Parathyroid adenoma (tissue), 2 donors: ENCODE measurements at regions not wholly inside any gene's neighbourhood (a gene's known extent, or its start where the extent isn't known, plus 50 kb on each side); places are given as distances from the start of the nearest gene placed in this dataset.

Experiments
- H2AFZ ChIP-seq: fragments of 300-600 bp; sonication (generic); one replicate; pipeline ENCODE4 v1.7.0; 2017; ENCODE audit warnings: antibody characterized with exemption, mild to moderate bottlenecking
- H3K27ac ChIP-seq: fragments of 300-600 bp; sonication (generic); one replicate; pipeline ENCODE4 v1.7.0; 2017
- H3K27me3 ChIP-seq: fragments of 300-600 bp; sonication (generic); one replicate; pipeline ENCODE4 v1.7.0; 2017; ENCODE audit warnings: low read length; ENCODE audit not compliant: control insufficient read depth, insufficient read depth
- H3K36me3 ChIP-seq: fragments of 300-600 bp; sonication (generic); one replicate; pipeline ENCODE4 v1.7.0; 2017; ENCODE audit warnings: low read length; ENCODE audit not compliant: control insufficient read depth, insufficient read depth
- H3K4me1 ChIP-seq: fragments of 300-600 bp; sonication (generic); one replicate; pipeline ENCODE4 v1.7.0; 2017; ENCODE audit warnings: control low read depth
- H3K4me2 ChIP-seq: fragments of 300-600 bp; sonication (generic); one replicate; pipeline ENCODE4 v1.7.0; 2017; ENCODE audit warnings: low read length
- H3K4me3 ChIP-seq: fragments of 300-600 bp; sonication (generic); one replicate; pipeline ENCODE4 v1.7.0; 2017; ENCODE audit warnings: low read depth, low read length
- H3K79me2 ChIP-seq: fragments of 300-600 bp; sonication (generic); one replicate; pipeline ENCODE4 v1.7.0; 2017; ENCODE audit warnings: control low read depth
- H3K9ac ChIP-seq: fragments of 300-600 bp; sonication (generic); one replicate; pipeline ENCODE4 v1.7.0; 2017; ENCODE audit warnings: mild to moderate bottlenecking
- H3K9me3 ChIP-seq: fragments of 300-600 bp; sonication (generic); one replicate; pipeline ENCODE4 v1.7.0; 2017; ENCODE audit warnings: low read length; ENCODE audit not compliant: control insufficient read depth
- CTCF ChIP-seq: fragments of 300-600 bp; sonication (generic); IDR thresholded peaks from one replicate; pipeline ENCODE4 v1.7.0; 2017; ENCODE audit warnings: antibody characterized with exemption, mild to moderate bottlenecking
- donor health status: primary hyperparathyroidism.

- Histone ChIP-seq H3K4me3 (no peak overlapping the region), H3K4me1 (no peaks in the 10 kb centered on the region), H3K27me3 (no peaks in the 10 kb centered on the region), H3K4me2 (no peak overlapping the region), H3K9ac (no peak overlapping the region), H3K9me3 (no peaks in the 10 kb centered on the region), H3K27ac (no peak overlapping the region), H3K36me3 (no peaks in the 10 kb centered on the region), H3K79me2 (no peaks in the 10 kb centered on the region), H2AFZ (no peak overlapping the region)
- no peak for TF ChIP-seq CTCF
These were observed 557.0 kb downstream of the FLRT2 start for GRCh38 chr14:86086962-86087361.

- TF ChIP-seq CTCF = no peak
- no peaks in the 10 kb centered on the region for H3K9me3 ChIP-seq
- no peaks in the 10 kb centered on the region for H3K79me2 ChIP-seq
- H3K36me3 ChIP-seq = no peaks in the 10 kb centered on the region
- H3K4me2 ChIP-seq = no peak overlapping the region
- H2AFZ ChIP-seq = no peak overlapping the region
- no peaks in the 10 kb centered on the region for H3K4me1 ChIP-seq
- no peak overlapping the region for H3K27ac ChIP-seq
- no peaks in the 10 kb centered on the region for H3K27me3 ChIP-seq
- no peak overlapping the region for H3K4me3 ChIP-seq
- no peak overlapping the region for H3K9ac ChIP-seq
These were observed 554.2 kb downstream of the FLRT2 start for GRCh38 chr14:86084097-86084496.

- H3K9ac ChIP-seq = no peak overlapping the region
- H2AFZ ChIP-seq = no peak overlapping the region
- H3K4me1 ChIP-seq = no peaks in the 10 kb centered on the region
- no peaks in the 10 kb centered on the region for H3K79me2 ChIP-seq
- no peaks in the 10 kb centered on the region for H3K9me3 ChIP-seq
- no peaks in the 10 kb centered on the region for H3K27me3 ChIP-seq
- no peaks in the 10 kb centered on the region for H3K36me3 ChIP-seq
- no peak overlapping the region for H3K4me3 ChIP-seq
- no peak for TF ChIP-seq CTCF
- no peak overlapping the region for H3K27ac ChIP-seq
- no peak overlapping the region for H3K4me2 ChIP-seq
These were observed 553.7 kb downstream of the FLRT2 start for GRCh38 chr14:86083616-86084015.

GRCh38 chr14:86072116-86072894 is 542.4 kb downstream of the FLRT2 start:
- no peak overlapping the region for H2AFZ ChIP-seq

More at GRCh38 chr14:86072116-86072894, 542.4 kb downstream of the FLRT2 start:
- no peaks in the 10 kb centered on the region for H3K27me3 ChIP-seq
- no peak for TF ChIP-seq CTCF
- H3K4me2 ChIP-seq = no peak overlapping the region
- no peak overlapping the region for H3K4me3 ChIP-seq
- no peaks in the 10 kb centered on the region for H3K4me1 ChIP-seq
- no peaks in the 10 kb centered on the region for H3K79me2 ChIP-seq
- no peak overlapping the region for H3K27ac ChIP-seq
- no peaks in the 10 kb centered on the region for H3K9me3 ChIP-seq
- no peaks in the 10 kb centered on the region for H3K36me3 ChIP-seq
- no peak overlapping the region for H3K9ac ChIP-seq
